Esophagus muscularis mucosa (tissue), 4 donors: ENCODE measurements at regions not wholly inside any gene's neighbourhood (a gene's known extent, or its start where the extent isn't known, plus 50 kb on each side); places are given as distances from the start of the nearest gene placed in this dataset.

Source experiments
- DNase-seq: peaks from one replicate; pipeline ENCODE4 v3.0.0-alpha.2; 2017; ENCODE audit errors: extremely low spot score
- H3K27ac ChIP-seq, 4 donors: fragments of 200-600 bp; sonication (generic); replicated peaks in 1 of 4; 1 replicate in 3 of 4; 2 replicates in 1 of 4; pipeline ENCODE4 v1.5.1; 2016 to 2019; ENCODE audit warnings: mild to moderate bottlenecking in 1 of 4
- H3K27me3 ChIP-seq, 4 donors: fragments of 200-600 bp; sonication (generic); one replicate each; pipeline versions ENCODE4 v1.5.1 to v1.6.0; 2016 to 2019
- H3K36me3 ChIP-seq, 4 donors: fragments of 200-600 bp; sonication (generic); one replicate each; pipeline ENCODE4 v1.5.1; 2016 to 2019
- H3K4me1 ChIP-seq, 4 donors: fragments of 200-600 bp; sonication (generic); one replicate each; pipeline ENCODE4 v1.5.1; 2016 to 2019
- H3K4me3 ChIP-seq, 4 donors: fragments of 200-600 bp; sonication (generic); 1 replicate in 2 of 4; 2 replicates in 2 of 4; pipeline ENCODE4 v1.5.1; 2016 to 2019; ENCODE audit warnings: mild to moderate bottlenecking in 4 of 4, moderate library complexity in 1 of 4
- H3K9me3 ChIP-seq, 4 donors: fragments of 200-600 bp; sonication (generic); 1 replicate in 3 of 4; 2 replicates in 1 of 4; pipeline ENCODE4 v1.5.1; 2016 to 2019
- EP300 ChIP-seq: sonication (generic); formaldehyde crosslinking; IDR thresholded peaks from one replicate; pipeline ENCODE4 v1.6.1; 2017; ENCODE audit warnings: antibody characterized with exemption
- POLR2A ChIP-seq: fragments of 450-650 bp; IDR thresholded peaks from one replicate; pipeline ENCODE4 v1.6.1; 2017; ENCODE audit warnings: antibody characterized with exemption, moderate library complexity, mild to moderate bottlenecking, low read depth
- POLR2AphosphoS5 ChIP-seq, 2 donors: sonication (generic); formaldehyde crosslinking; IDR thresholded peaks; one replicate each; pipeline ENCODE4 v1.6.1; 2017; ENCODE audit warnings: antibody characterized with exemption in 2 of 2
- WGBS: methylation state at CpG from one replicate; pipeline ENCODE4 v1.1.5; 2018; 5-methylcytosine and 5-hydroxymethylcytosine counted together
- intact Hi-C: fragments of 100-400 bp; cut with DNase I; formaldehyde crosslinking; loops from one replicate; pipeline ENCODE4 v1.15.1; 2023
- TF ChIP-seq, protein P1 (sequence below), 3 experiments: fragments of 200-600 bp in 2 of 3; fragments of 450-650 bp in 1 of 3; sonication (generic) in 2 of 3; IDR thresholded peaks; one replicate each; pipeline ENCODE4 v1.5.1; 2017 to 2019; ENCODE audit warnings: antibody characterized with exemption in 3 of 3, mild to moderate bottlenecking in 2 of 3, moderate library complexity in 1 of 3

DNA sequence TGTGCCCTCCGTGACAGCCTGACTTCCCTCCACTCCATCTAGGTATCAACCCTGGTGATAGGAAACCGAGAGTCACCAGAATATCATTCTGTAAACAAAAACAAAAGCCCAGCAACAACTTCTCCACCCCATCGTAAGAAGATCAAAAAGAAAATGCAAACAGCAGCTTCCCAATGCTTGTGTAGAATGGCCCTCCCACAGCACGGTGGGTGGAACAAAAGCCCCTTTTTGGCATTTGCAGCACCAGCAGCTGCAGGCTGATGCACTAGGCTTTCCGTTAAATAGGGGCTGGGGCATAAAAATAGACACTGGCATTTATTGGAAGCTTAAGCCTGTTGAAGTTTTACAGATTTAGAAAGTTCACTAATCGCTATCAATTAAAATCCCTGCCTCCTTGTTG lies 513.0 kb downstream of the GALR1 start:
- DNase-seq, result peak; percentile 47
- peaks cover 0 to 19% (median 2%) of the 10 kb centered on the region in 4 donors for H3K27me3 ChIP-seq
- no peaks in the 10 kb centered on the region for H3K9me3 ChIP-seq
- 19% methylated on average over 6 of the region's 6 CpGs for WGBS
- no peak overlapping the region for H3K4me3 ChIP-seq
- no peaks in the 10 kb centered on the region for H3K36me3 ChIP-seq
- intact Hi-C loops, result no loop called here
- H3K27ac ChIP-seq, result no peak overlapping the region
- no peaks in the 10 kb centered on the region for H3K4me1 ChIP-seq
- TF ChIP-seq, protein P1, sequence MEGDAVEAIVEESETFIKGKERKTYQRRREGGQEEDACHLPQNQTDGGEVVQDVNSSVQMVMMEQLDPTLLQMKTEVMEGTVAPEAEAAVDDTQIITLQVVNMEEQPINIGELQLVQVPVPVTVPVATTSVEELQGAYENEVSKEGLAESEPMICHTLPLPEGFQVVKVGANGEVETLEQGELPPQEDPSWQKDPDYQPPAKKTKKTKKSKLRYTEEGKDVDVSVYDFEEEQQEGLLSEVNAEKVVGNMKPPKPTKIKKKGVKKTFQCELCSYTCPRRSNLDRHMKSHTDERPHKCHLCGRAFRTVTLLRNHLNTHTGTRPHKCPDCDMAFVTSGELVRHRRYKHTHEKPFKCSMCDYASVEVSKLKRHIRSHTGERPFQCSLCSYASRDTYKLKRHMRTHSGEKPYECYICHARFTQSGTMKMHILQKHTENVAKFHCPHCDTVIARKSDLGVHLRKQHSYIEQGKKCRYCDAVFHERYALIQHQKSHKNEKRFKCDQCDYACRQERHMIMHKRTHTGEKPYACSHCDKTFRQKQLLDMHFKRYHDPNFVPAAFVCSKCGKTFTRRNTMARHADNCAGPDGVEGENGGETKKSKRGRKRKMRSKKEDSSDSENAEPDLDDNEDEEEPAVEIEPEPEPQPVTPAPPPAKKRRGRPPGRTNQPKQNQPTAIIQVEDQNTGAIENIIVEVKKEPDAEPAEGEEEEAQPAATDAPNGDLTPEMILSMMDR (IDR thresholded peaks at IDR 0.05), result no peak
- no peak for TF ChIP-seq POLR2AphosphoS5 (IDR thresholded peaks at IDR 0.05)
- no peak for TF ChIP-seq EP300
- no peak for TF ChIP-seq POLR2A

DNA sequence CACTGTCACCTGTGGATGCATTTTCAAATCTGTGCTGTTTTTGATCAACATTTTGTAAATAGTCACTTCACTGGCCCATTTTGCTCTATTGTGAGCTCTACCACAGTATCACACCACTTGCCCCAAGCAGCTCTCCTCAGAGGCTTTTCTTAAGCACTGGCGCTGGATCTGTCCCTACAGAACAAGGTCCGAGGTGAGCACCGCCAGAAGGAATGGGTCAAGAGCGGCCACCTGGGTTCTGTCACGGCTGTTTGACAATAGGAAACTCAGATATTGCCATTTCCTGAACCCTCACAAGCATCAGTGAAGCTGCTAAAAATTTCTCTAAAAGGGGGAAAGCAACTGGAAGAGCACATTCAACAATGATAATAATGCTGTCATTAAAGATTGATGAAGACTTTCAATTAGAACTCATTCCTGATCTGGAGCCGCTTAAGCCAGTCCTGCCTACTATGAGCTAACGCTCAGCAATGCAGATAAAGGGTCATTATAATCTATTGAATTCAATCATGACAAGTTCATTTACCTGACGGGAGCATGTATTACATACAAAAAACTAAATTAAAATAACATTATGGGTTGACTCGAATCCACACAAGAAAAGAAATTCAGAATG lies 514.0 kb downstream of the GALR1 start:
- WGBS, result 53% methylated on average over 9 of the region's 9 CpGs
- Histone ChIP-seq H3K36me3 (no peaks in the 10 kb centered on the region), H3K27ac (no peak overlapping the region), H3K9me3 (no peaks in the 10 kb centered on the region), H3K4me1 (no peaks in the 10 kb centered on the region), H3K4me3 (no peak overlapping the region), H3K27me3 (peaks cover 0 to 19% (median 2%) of the 10 kb centered on the region in 4 donors)
- intact Hi-C loops, result no loop called here
- DNase-seq, result peak; percentile 89
- TF ChIP-seq, protein P1 (IDR thresholded peaks at IDR 0.05), result no peak
- TF ChIP-seq EP300, result no peak
- no peak for TF ChIP-seq POLR2A
- TF ChIP-seq POLR2AphosphoS5 (IDR thresholded peaks at IDR 0.05), result no peak

DNA sequence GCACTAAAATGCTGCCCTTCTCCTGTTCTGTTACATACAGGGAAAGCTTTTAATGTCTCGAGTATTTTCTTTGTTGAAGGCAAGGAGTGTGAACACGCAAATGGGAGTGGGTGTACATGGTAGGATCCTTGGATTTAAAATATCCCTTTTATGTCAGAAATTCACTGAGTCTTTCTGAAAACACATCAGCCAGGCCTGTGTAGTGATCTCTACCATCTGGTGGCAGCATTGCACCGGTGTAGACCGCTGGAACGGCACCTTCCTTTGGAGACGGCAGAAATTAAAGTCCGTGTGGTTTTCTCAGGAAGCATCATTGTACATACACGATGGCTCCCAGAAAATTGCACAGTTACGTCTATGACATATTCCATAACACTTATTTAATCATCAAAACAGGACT lies 515.8 kb downstream of the GALR1 start:
- Histone ChIP-seq H3K4me1 (no peaks in the 10 kb centered on the region), H3K9me3 (no peaks in the 10 kb centered on the region), H3K4me3 (no peak overlapping the region), H3K27ac (no peak overlapping the region), H3K27me3 (peaks cover 0 to 19% (median 2%) of the 10 kb centered on the region in 4 donors), H3K36me3 (no peaks in the 10 kb centered on the region)
- WGBS, result 7% methylated on average over 9 of the region's 9 CpGs
- intact Hi-C loops, result no loop called here
- DNase-seq, result peak; percentile 72
- TF ChIP-seq EP300, result no peak
- TF ChIP-seq, protein P1 (IDR thresholded peaks at IDR 0.05), result peak in 1 of 3 experiments; percentile 31

DNA sequence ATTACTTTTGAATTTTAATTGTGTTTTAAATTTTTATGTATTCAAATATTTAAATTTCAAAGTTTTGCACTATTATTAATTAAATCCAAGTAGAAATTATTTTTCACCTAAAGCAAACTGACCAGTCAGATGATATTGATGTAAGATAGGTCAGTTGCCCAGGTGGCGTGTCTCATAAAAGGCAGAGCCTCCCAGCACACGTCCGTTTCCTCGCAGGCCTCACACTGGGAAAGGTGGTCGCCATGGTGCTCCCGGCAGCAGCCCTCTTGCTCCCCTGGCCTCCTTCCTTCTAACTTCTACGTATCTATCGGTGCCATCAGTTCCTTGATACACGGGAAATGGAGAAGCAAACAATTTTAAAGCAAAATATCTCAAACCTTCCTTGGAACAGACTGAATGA lies 516.8 kb downstream of the GALR1 start:
- intact Hi-C loops, result no loop called here
- TF ChIP-seq POLR2AphosphoS5 (IDR thresholded peaks at IDR 0.05) (no peak), EP300 (no peak), POLR2A (no peak)
- TF ChIP-seq, protein P1 (IDR thresholded peaks at IDR 0.05), result no peak
- DNase-seq, result peak; percentile 90
- Histone ChIP-seq H3K4me1 (no peaks in the 10 kb centered on the region), H3K27ac (no peak overlapping the region), H3K9me3 (no peaks in the 10 kb centered on the region), H3K36me3 (no peaks in the 10 kb centered on the region), H3K4me3 (no peak overlapping the region), H3K27me3 (peaks cover 0 to 15% (median 2%) of the 10 kb centered on the region in 4 donors)
- WGBS, result 72% methylated on average over 9 of the region's 9 CpGs

DNA sequence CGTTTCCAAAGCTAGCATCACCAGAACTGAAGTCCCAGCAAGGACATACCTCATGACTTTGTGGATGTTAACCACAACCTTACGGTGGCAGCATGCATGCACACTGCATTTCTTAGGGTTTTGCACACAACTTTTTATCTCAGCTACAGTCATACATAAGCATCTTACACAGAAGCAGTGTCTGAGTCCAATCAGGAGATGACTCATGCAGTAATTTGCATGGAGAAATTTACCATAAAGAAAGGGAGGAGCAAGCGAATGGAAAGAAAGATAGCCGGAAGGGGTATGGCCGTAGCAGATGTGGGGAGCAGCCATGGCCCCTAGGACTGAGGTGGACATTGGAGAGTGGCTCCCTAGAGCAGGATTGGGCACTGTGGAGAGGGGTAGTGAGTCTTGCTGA lies 522.5 kb downstream of the GALR1 start:
- intact Hi-C loops, result no loop called here
- Histone ChIP-seq H3K27me3 (no peaks in the 10 kb centered on the region), H3K4me3 (no peak overlapping the region), H3K4me1 (no peaks in the 10 kb centered on the region), H3K27ac (no peak overlapping the region), H3K9me3 (no peaks in the 10 kb centered on the region), H3K36me3 (no peaks in the 10 kb centered on the region)
- DNase-seq, result no peak
- no peak for TF ChIP-seq POLR2AphosphoS5 (IDR thresholded peaks at IDR 0.05)
- no peak for TF ChIP-seq EP300
- TF ChIP-seq, protein P1 (IDR thresholded peaks at IDR 0.05), result no peak
- TF ChIP-seq POLR2A, result no peak
- 77% methylated on average over 5 of the region's 5 CpGs for WGBS
